Spleen (tissue), 7 donors: ENCODE measurements at regions not wholly inside any gene's neighbourhood (a gene's known extent, or its start where the extent isn't known, plus 50 kb on each side); places are given as distances from the start of the nearest gene placed in this dataset.

Source experiments
- POLR2A ChIP-seq, 3 donors: fragments of 450-650 bp; IDR thresholded peaks; one replicate each; pipeline ENCODE4 v1.5.1; 2017; ENCODE audit warnings: antibody characterized with exemption in 3 of 3, mild to moderate bottlenecking in 1 of 3
- POLR2AphosphoS5 ChIP-seq, 3 donors: sonication (generic); formaldehyde crosslinking; IDR thresholded peaks; one replicate each; pipeline ENCODE4 v1.5.1; 2017; ENCODE audit warnings: antibody characterized with exemption in 3 of 3
- TF ChIP-seq, protein P1 (sequence below), 11 experiments: fragments of 200-600 bp in 7 of 11; fragments of 450-650 bp in 4 of 11; sonication (generic) in 4 of 11; IDR thresholded peaks in 8 of 11; conservative IDR thresholded peaks in 3 of 11; 1 replicate in 7 of 11; 2 replicates in 4 of 11; pipeline versions ENCODE4 v1.4.0 to v1.8.0; 2016 to 2021; ENCODE audit warnings: antibody characterized with exemption in 11 of 11, inconsistent platforms in 4 of 11, mild to moderate bottlenecking in 1 of 11
- donor health status: DM: no; HTN: no; CAD: no; lungs with moderate emphysema.
- donor health status: DM: no; HTN: no; CAD: no.
- donor health status: DM: no; HTN: no; CAD: no.

DNA sequence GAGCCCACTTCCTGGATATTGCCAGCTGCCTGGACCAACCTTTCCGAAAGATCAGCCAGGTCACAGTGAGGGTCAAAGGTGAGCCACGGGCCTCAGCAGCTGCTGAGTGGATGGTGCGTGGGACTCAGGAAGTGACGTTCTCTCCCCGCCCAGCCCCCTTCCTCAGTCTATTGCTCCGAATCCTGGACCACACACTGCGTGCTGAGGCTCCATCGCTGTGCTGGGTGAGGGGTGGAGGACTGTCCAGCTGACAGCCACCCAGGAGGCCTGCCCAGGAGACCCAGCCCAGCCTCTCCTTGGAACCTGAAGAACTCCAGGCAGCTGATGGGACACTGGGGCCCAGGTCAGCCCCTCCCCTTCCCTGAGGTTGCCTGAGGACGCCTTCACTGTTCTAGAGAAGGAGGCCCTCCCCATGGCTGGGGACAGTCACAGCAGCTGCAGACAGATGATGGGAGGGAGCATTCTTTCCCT is 94.4 kb upstream of the CD93 start:
- TF ChIP-seq, protein P1, sequence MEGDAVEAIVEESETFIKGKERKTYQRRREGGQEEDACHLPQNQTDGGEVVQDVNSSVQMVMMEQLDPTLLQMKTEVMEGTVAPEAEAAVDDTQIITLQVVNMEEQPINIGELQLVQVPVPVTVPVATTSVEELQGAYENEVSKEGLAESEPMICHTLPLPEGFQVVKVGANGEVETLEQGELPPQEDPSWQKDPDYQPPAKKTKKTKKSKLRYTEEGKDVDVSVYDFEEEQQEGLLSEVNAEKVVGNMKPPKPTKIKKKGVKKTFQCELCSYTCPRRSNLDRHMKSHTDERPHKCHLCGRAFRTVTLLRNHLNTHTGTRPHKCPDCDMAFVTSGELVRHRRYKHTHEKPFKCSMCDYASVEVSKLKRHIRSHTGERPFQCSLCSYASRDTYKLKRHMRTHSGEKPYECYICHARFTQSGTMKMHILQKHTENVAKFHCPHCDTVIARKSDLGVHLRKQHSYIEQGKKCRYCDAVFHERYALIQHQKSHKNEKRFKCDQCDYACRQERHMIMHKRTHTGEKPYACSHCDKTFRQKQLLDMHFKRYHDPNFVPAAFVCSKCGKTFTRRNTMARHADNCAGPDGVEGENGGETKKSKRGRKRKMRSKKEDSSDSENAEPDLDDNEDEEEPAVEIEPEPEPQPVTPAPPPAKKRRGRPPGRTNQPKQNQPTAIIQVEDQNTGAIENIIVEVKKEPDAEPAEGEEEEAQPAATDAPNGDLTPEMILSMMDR (IDR thresholded peaks at IDR 0.05 in 8 of 11, conservative IDR thresholded peaks at IDR 0.05 in 3 of 11): no peak
- TF ChIP-seq POLR2A (IDR thresholded peaks at IDR 0.05): no peak
- no peak for TF ChIP-seq POLR2AphosphoS5 (IDR thresholded peaks at IDR 0.05)
